ENCODE measurements at regions not wholly inside any gene's neighbourhood (a gene's known extent, or its start where the extent isn't known, plus 50 kb on each side); places are given as distances from the start of the nearest gene placed in this dataset.

GRCh38 chr2:226680719-226681118, 118.9 kb downstream of the IRS1 start:
- Histone ChIP-seq H3K27me3 (ENCODE audit: control insufficient read depth in 1 of 2, insufficient read depth in 2 of 2, low read length in 2 of 2) (no peaks in the 10 kb centered on the region), H3K36me3 (ENCODE audit: control insufficient read depth in 2 of 2, insufficient read depth in 2 of 2, low read length in 2 of 2) (no peaks in the 10 kb centered on the region), H3K27ac (ENCODE audit: low read length) (no peak overlapping the region), H3K9ac (ENCODE audit: low read length in 2 of 2) (no peak overlapping the region), H3K4me3 (ENCODE audit: low read length in 2 of 2) (no peak overlapping the region), H3K4me1 (ENCODE audit: control insufficient read depth, insufficient read depth, low read length) (no peaks in the 10 kb centered on the region), H3K9me3 (ENCODE audit: control insufficient read depth in 2 of 2, low read length in 2 of 2) (no peaks in the 10 kb centered on the region)

- Histone ChIP-seq H3K27ac (ENCODE audit: low read length) (no peak overlapping the region), H3K9me3 (ENCODE audit: control insufficient read depth in 2 of 2, low read length in 2 of 2) (no peaks in the 10 kb centered on the region), H3K4me3 (ENCODE audit: low read length in 2 of 2) (no peak overlapping the region), H3K4me1 (ENCODE audit: control insufficient read depth, insufficient read depth, low read length) (no peaks in the 10 kb centered on the region), H3K27me3 (ENCODE audit: control insufficient read depth in 1 of 2, insufficient read depth in 2 of 2, low read length in 2 of 2) (no peaks in the 10 kb centered on the region), H3K9ac (ENCODE audit: low read length in 2 of 2) (no peak overlapping the region), H3K36me3 (ENCODE audit: control insufficient read depth in 2 of 2, insufficient read depth in 2 of 2, low read length in 2 of 2) (no peaks in the 10 kb centered on the region)
Observed at GRCh38 chr2:226679389-226680065, 120.1 kb downstream of the IRS1 start.

GRCh38 chr2:226678422-226678821, 121.2 kb downstream of the IRS1 start:
- H3K4me1 ChIP-seq (ENCODE audit: control insufficient read depth, insufficient read depth, low read length), result peaks cover 3% of the 10 kb centered on the region
- H3K9me3 ChIP-seq (ENCODE audit: control insufficient read depth in 2 of 2, low read length in 2 of 2), result no peaks in the 10 kb centered on the region
- no peak overlapping the region for H3K4me3 ChIP-seq (ENCODE audit: low read length in 2 of 2)
- no peaks in the 10 kb centered on the region for H3K36me3 ChIP-seq (ENCODE audit: control insufficient read depth in 2 of 2, insufficient read depth in 2 of 2, low read length in 2 of 2)
- no peak overlapping the region for H3K9ac ChIP-seq (ENCODE audit: low read length in 2 of 2)
- no peak overlapping the region for H3K27ac ChIP-seq (ENCODE audit: low read length)
- H3K27me3 ChIP-seq (ENCODE audit: control insufficient read depth in 1 of 2, insufficient read depth in 2 of 2, low read length in 2 of 2), result no peaks in the 10 kb centered on the region

- Histone ChIP-seq H3K27ac (ENCODE audit: low read length) (no peak overlapping the region), H3K4me1 (ENCODE audit: control insufficient read depth, insufficient read depth, low read length) (peaks cover 3% of the 10 kb centered on the region), H3K9ac (ENCODE audit: low read length in 2 of 2) (no peak overlapping the region), H3K36me3 (ENCODE audit: control insufficient read depth in 2 of 2, insufficient read depth in 2 of 2, low read length in 2 of 2) (no peaks in the 10 kb centered on the region), H3K4me3 (ENCODE audit: low read length in 2 of 2) (no peak overlapping the region), H3K9me3 (ENCODE audit: control insufficient read depth in 2 of 2, low read length in 2 of 2) (no peaks in the 10 kb centered on the region), H3K27me3 (ENCODE audit: control insufficient read depth in 1 of 2, insufficient read depth in 2 of 2, low read length in 2 of 2) (no peaks in the 10 kb centered on the region)
Observed at GRCh38 chr2:226677080-226677479, 122.5 kb downstream of the IRS1 start.

GRCh38 chr2:226676618-226677017, 123.0 kb downstream of the IRS1 start:
- H3K27ac ChIP-seq (ENCODE audit: low read length), result no peak overlapping the region
- no peak overlapping the region for H3K9ac ChIP-seq (ENCODE audit: low read length in 2 of 2)
- H3K9me3 ChIP-seq (ENCODE audit: control insufficient read depth in 2 of 2, low read length in 2 of 2), result no peaks in the 10 kb centered on the region
- H3K27me3 ChIP-seq (ENCODE audit: control insufficient read depth in 1 of 2, insufficient read depth in 2 of 2, low read length in 2 of 2), result no peaks in the 10 kb centered on the region
- no peak overlapping the region for H3K4me3 ChIP-seq (ENCODE audit: low read length in 2 of 2)
- H3K4me1 ChIP-seq (ENCODE audit: control insufficient read depth, insufficient read depth, low read length), result peaks cover 3% of the 10 kb centered on the region
- no peaks in the 10 kb centered on the region for H3K36me3 ChIP-seq (ENCODE audit: control insufficient read depth in 2 of 2, insufficient read depth in 2 of 2, low read length in 2 of 2)

GRCh38 chr2:226674123-226674522, 125.5 kb downstream of the IRS1 start:
- Histone ChIP-seq H3K9me3 (ENCODE audit: control insufficient read depth in 2 of 2, low read length in 2 of 2) (no peaks in the 10 kb centered on the region), H3K27ac (ENCODE audit: low read length) (no peak overlapping the region), H3K4me3 (ENCODE audit: low read length in 2 of 2) (no peak overlapping the region)

GRCh38 chr2:226673314-226673723, 126.3 kb downstream of the IRS1 start:
- no peak overlapping the region for H3K4me3 ChIP-seq (ENCODE audit: low read length in 2 of 2)
- peaks cover 3% of the 10 kb centered on the region for H3K4me1 ChIP-seq (ENCODE audit: control insufficient read depth, insufficient read depth, low read length)
- no peak overlapping the region for H3K9ac ChIP-seq (ENCODE audit: low read length in 2 of 2)
- H3K9me3 ChIP-seq (ENCODE audit: control insufficient read depth in 2 of 2, low read length in 2 of 2), result no peaks in the 10 kb centered on the region
- no peaks in the 10 kb centered on the region for H3K27me3 ChIP-seq (ENCODE audit: control insufficient read depth in 1 of 2, insufficient read depth in 2 of 2, low read length in 2 of 2)
- no peaks in the 10 kb centered on the region for H3K36me3 ChIP-seq (ENCODE audit: control insufficient read depth in 2 of 2, insufficient read depth in 2 of 2, low read length in 2 of 2)
- no peak overlapping the region for H3K27ac ChIP-seq (ENCODE audit: low read length)

More at GRCh38 chr2:226674123-226674522, 125.5 kb downstream of the IRS1 start:
- H3K27me3 ChIP-seq (ENCODE audit: control insufficient read depth in 1 of 2, insufficient read depth in 2 of 2, low read length in 2 of 2), result no peaks in the 10 kb centered on the region
- H3K36me3 ChIP-seq (ENCODE audit: control insufficient read depth in 2 of 2, insufficient read depth in 2 of 2, low read length in 2 of 2), result no peaks in the 10 kb centered on the region
- H3K4me1 ChIP-seq (ENCODE audit: control insufficient read depth, insufficient read depth, low read length), result peaks cover 3% of the 10 kb centered on the region
- H3K9ac ChIP-seq (ENCODE audit: low read length in 2 of 2), result no peak overlapping the region

GRCh38 chr2:226671141-226671676, 128.4 kb downstream of the IRS1 start:
- peaks cover 3% of the 10 kb centered on the region for H3K4me1 ChIP-seq (ENCODE audit: control insufficient read depth, insufficient read depth, low read length)
- no peak overlapping the region for H3K9ac ChIP-seq (ENCODE audit: low read length in 2 of 2)
- no peaks in the 10 kb centered on the region for H3K27me3 ChIP-seq (ENCODE audit: control insufficient read depth in 1 of 2, insufficient read depth in 2 of 2, low read length in 2 of 2)
- no peak overlapping the region for H3K27ac ChIP-seq (ENCODE audit: low read length)
- H3K4me3 ChIP-seq (ENCODE audit: low read length in 2 of 2), result no peak overlapping the region
- H3K36me3 ChIP-seq (ENCODE audit: control insufficient read depth in 2 of 2, insufficient read depth in 2 of 2, low read length in 2 of 2), result no peaks in the 10 kb centered on the region
- H3K9me3 ChIP-seq (ENCODE audit: control insufficient read depth in 2 of 2, low read length in 2 of 2), result no peaks in the 10 kb centered on the region

GRCh38 chr2:226669905-226670304, 129.7 kb downstream of the IRS1 start:
- H3K36me3 ChIP-seq (ENCODE audit: control insufficient read depth in 2 of 2, insufficient read depth in 2 of 2, low read length in 2 of 2), result no peaks in the 10 kb centered on the region
- H3K4me3 ChIP-seq (ENCODE audit: low read length in 2 of 2), result no peak overlapping the region
- H3K9ac ChIP-seq (ENCODE audit: low read length in 2 of 2), result no peak overlapping the region
- no peaks in the 10 kb centered on the region for H3K27me3 ChIP-seq (ENCODE audit: control insufficient read depth in 1 of 2, insufficient read depth in 2 of 2, low read length in 2 of 2)
- H3K9me3 ChIP-seq (ENCODE audit: control insufficient read depth in 2 of 2, low read length in 2 of 2), result no peaks in the 10 kb centered on the region
- no peak overlapping the region for H3K27ac ChIP-seq (ENCODE audit: low read length)
- peaks cover 3% of the 10 kb centered on the region for H3K4me1 ChIP-seq (ENCODE audit: control insufficient read depth, insufficient read depth, low read length)

- Histone ChIP-seq H3K27me3 (ENCODE audit: control insufficient read depth in 1 of 2, insufficient read depth in 2 of 2, low read length in 2 of 2) (no peaks in the 10 kb centered on the region), H3K4me3 (ENCODE audit: low read length in 2 of 2) (no peak overlapping the region), H3K4me1 (ENCODE audit: control insufficient read depth, insufficient read depth, low read length) (peaks cover 2% of the 10 kb centered on the region), H3K9ac (ENCODE audit: low read length in 2 of 2) (no peak overlapping the region), H3K9me3 (ENCODE audit: control insufficient read depth in 2 of 2, low read length in 2 of 2) (no peaks in the 10 kb centered on the region), H3K27ac (ENCODE audit: low read length) (no peak overlapping the region), H3K36me3 (ENCODE audit: control insufficient read depth in 2 of 2, insufficient read depth in 2 of 2, low read length in 2 of 2) (no peaks in the 10 kb centered on the region)
Observed at GRCh38 chr2:226669249-226669648, 130.4 kb downstream of the IRS1 start.

GRCh38 chr2:226667736-226668135, 131.9 kb downstream of the IRS1 start:
- peaks cover 2% of the 10 kb centered on the region for H3K4me1 ChIP-seq (ENCODE audit: control insufficient read depth, insufficient read depth, low read length)
- no peak overlapping the region for H3K4me3 ChIP-seq (ENCODE audit: low read length in 2 of 2)
- H3K36me3 ChIP-seq (ENCODE audit: control insufficient read depth in 2 of 2, insufficient read depth in 2 of 2, low read length in 2 of 2), result no peaks in the 10 kb centered on the region
- no peak overlapping the region for H3K9ac ChIP-seq (ENCODE audit: low read length in 2 of 2)
- no peaks in the 10 kb centered on the region for H3K9me3 ChIP-seq (ENCODE audit: control insufficient read depth in 2 of 2, low read length in 2 of 2)
- H3K27me3 ChIP-seq (ENCODE audit: control insufficient read depth in 1 of 2, insufficient read depth in 2 of 2, low read length in 2 of 2), result no peaks in the 10 kb centered on the region
- H3K27ac ChIP-seq (ENCODE audit: low read length), result no peak overlapping the region
